GM23338 (cell line): ENCODE measurements at regions not wholly inside any gene's neighbourhood (a gene's known extent, or its start where the extent isn't known, plus 50 kb on each side); places are given as distances from the start of the nearest gene placed in this dataset.

Experiments used
- ATAC-seq: fragments of 200-7000 bp; cut with Tn5 transposase; 3 replicates; pipeline ENCODE4 v1.9.1; 2020
- DNase-seq: peaks from one replicate; pipeline ENCODE4 v3.0.0-alpha.2; 2015; ENCODE audit warnings: low spot score
- H2AFZ ChIP-seq: fragments of 200-600 bp; sonication (generic); 2 replicates; pipeline ENCODE4 v1.8.0; 2016; ENCODE audit warnings: antibody characterized with exemption, mild to moderate bottlenecking, moderate library complexity
- H3F3A ChIP-seq: fragments of 200-600 bp; sonication (generic); replicated peaks from 2 replicates; pipeline ENCODE4 v1.8.0; 2017; ENCODE audit warnings: antibody characterized with exemption, mixed run types, low read depth
- H3K27ac ChIP-seq: fragments of 200-600 bp; sonication (generic); 2 replicates; pipeline ENCODE4 v1.6.1; 2016; ENCODE audit warnings: low read depth
- H3K27me3 ChIP-seq: fragments of 200-600 bp; sonication (generic); 2 replicates; pipeline ENCODE4 v1.8.0; 2016; ENCODE audit warnings: mild to moderate bottlenecking, mixed run types, moderate library complexity; ENCODE audit not compliant: insufficient read depth
- H3K36me3 ChIP-seq: fragments of 200-600 bp; sonication (generic); 2 replicates; pipeline ENCODE4 v1.8.0; 2016; ENCODE audit warnings: mild to moderate bottlenecking; ENCODE audit not compliant: insufficient read depth
- H3K4me1 ChIP-seq: fragments of 200-600 bp; sonication (generic); 2 replicates; pipeline ENCODE4 v1.8.0; 2016; ENCODE audit warnings: mild to moderate bottlenecking, moderate library complexity; ENCODE audit not compliant: insufficient read depth
- H3K4me2 ChIP-seq: fragments of 200-600 bp; sonication (generic); 2 replicates; pipeline ENCODE4 v1.7.1; 2017; ENCODE audit warnings: mixed run types
- H3K4me3 ChIP-seq: fragments of 200-600 bp; sonication (generic); 2 replicates; pipeline ENCODE4 v1.6.1; 2016; ENCODE audit warnings: mixed run types
- H3K79me2 ChIP-seq: fragments of 200-600 bp; sonication (generic); replicated peaks from 2 replicates; pipeline ENCODE4 v1.8.0; 2017; ENCODE audit warnings: mild to moderate bottlenecking; ENCODE audit not compliant: insufficient read depth
- H3K9me2 ChIP-seq: fragments of 200-600 bp; sonication (generic); 2 replicates; pipeline ENCODE4 v1.8.0; 2017; ENCODE audit not compliant: insufficient read depth
- H4K20me1 ChIP-seq: fragments of 200-600 bp; sonication (generic); replicated peaks from 2 replicates; pipeline ENCODE4 v1.8.0; 2017; ENCODE audit warnings: mild to moderate bottlenecking; ENCODE audit not compliant: insufficient read depth
- H3K27ac Mint-ChIP-seq: 2 replicates; pipeline ENCODE4 v1.8.0; 2020; ENCODE audit warnings: inconsistent platforms, mild to moderate bottlenecking, moderate library complexity, mixed read lengths
- H3K27me3 Mint-ChIP-seq: 3 replicates; pipeline ENCODE4 v1.8.0; 2022; ENCODE audit warnings: low read depth, mild to moderate bottlenecking, moderate library complexity, mixed read lengths, inconsistent platforms; ENCODE audit not compliant: insufficient read depth, poor library complexity
- H3K36me3 Mint-ChIP-seq: 3 replicates; pipeline ENCODE4 v1.8.0; 2021; ENCODE audit warnings: low read depth, mild to moderate bottlenecking, inconsistent platforms, moderate library complexity, mixed read lengths
- H3K4me1 Mint-ChIP-seq: 3 replicates; pipeline ENCODE4 v1.8.0; 2020; ENCODE audit warnings: mild to moderate bottlenecking, inconsistent platforms, mixed read lengths
- H3K4me3 Mint-ChIP-seq: 3 replicates; pipeline ENCODE4 v1.8.0; 2021; ENCODE audit warnings: moderate library complexity, mild to moderate bottlenecking, inconsistent platforms, mixed read lengths
- H3K9me3 Mint-ChIP-seq: 3 replicates; pipeline ENCODE4 v1.8.0; 2020; ENCODE audit warnings: moderate library complexity, mild to moderate bottlenecking, inconsistent platforms, mixed read lengths
- CTCF ChIP-seq, 2 experiments: fragments of 200-600 bp in 1 of 2; sonication (generic) in 1 of 2; conservative IDR thresholded peaks; 2 replicates each; pipeline versions ENCODE4 v1.5.1 to v1.6.1; 2016 to 2017; ENCODE audit warnings: antibody characterized with exemption in 2 of 2, low read depth in 2 of 2, mild to moderate bottlenecking in 2 of 2, moderate library complexity in 1 of 2
- EZH2phosphoT487 ChIP-seq: fragments of 200-600 bp; sonication (generic); IDR thresholded peaks from one replicate; pipeline ENCODE4 v1.8.1; 2018; ENCODE audit warnings: antibody characterized with exemption; ENCODE audit not compliant: unreplicated experiment
- JUNB ChIP-seq: IDR thresholded peaks from one replicate; pipeline ENCODE4 v1.6.1; 2016; ENCODE audit warnings: antibody characterized with exemption; ENCODE audit not compliant: unreplicated experiment
- POLR2AphosphoS5 ChIP-seq: IDR thresholded peaks from 2 replicates; pipeline ENCODE4 v1.6.1; 2016; ENCODE audit warnings: antibody characterized with exemption, low read depth
- STAT1 ChIP-seq: IDR thresholded peaks from one replicate; pipeline ENCODE4 v1.6.1; 2016; ENCODE audit warnings: antibody characterized with exemption; ENCODE audit not compliant: unreplicated experiment
- ZNF331 ChIP-seq: fragments of 250-450 bp; sonication (Bioruptor Pico); IDR thresholded peaks from 2 replicates; pipeline ENCODE4 v1.5.0; 2020; ENCODE audit warnings: low read depth, mild to moderate bottlenecking, moderate library complexity
- TF ChIP-seq, protein P1 (sequence below): IDR thresholded peaks from one replicate; pipeline ENCODE4 v1.6.1; 2018; ENCODE audit warnings: antibody characterized with exemption; ENCODE audit not compliant: unreplicated experiment

DNA sequence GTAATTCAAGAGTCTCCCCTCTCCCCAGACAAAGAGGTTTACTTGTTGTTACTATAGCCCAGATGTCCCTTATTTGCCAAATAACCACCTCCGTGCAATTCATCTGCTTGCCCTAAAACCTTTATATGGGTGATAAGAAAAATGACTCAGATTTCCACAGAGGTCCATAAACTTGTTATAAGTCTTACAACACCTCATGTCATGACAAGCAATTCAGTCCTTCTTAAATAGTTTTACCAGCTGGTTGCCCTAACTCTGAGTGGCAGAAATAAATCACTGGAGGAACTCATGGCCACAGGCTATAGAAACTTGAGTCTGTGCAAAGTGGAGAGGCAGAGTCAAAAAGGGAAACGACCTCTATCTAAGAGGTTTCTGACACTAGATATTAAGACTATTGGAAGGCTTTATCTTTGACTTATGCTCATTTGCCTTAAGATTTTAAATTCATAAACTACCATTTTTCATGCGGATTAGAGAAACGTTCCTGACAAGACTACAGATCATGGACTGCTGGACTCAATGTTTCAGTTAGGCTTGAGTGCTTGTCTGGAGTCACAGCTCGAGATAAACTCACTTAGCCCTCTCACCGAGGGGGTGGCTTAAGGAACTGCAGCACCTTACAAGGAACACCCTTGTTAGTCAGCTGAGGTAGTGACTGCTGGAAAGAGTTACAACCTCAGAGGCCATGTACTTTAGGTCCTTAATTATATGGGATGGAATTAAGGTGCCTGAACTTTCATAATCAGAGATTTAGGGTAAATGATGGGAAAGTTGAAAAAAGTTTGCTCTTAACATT lies 662.5 kb upstream of the USP24 start (continued):
- no peak for TF ChIP-seq STAT1
- no peak for TF ChIP-seq ZNF331 (CRISPR knock-in tag)

- TF ChIP-seq JUNB (no peak), EZH2phosphoT487 (no peak), POLR2AphosphoS5 (no peak), STAT1 (no peak), CTCF (conservative IDR thresholded peaks at IDR 0.05; ENCODE audit: low read depth in 2 of 2) (no peak)
- no peaks in the 10 kb centered on the region for H3K4me1 Mint-ChIP-seq
- peaks cover 7% of the 10 kb centered on the region for H3K27me3 Mint-ChIP-seq
- H3K36me3 Mint-ChIP-seq, result no peaks in the 10 kb centered on the region
- Histone ChIP-seq H3F3A (no peaks in the 10 kb centered on the region), H3K36me3 (no peaks in the 10 kb centered on the region), H3K4me3 (no peak overlapping the region), H3K4me2 (no peak overlapping the region), H3K4me1 (no peaks in the 10 kb centered on the region), H3K27me3 (no peaks in the 10 kb centered on the region), H4K20me1 (no peaks in the 10 kb centered on the region), H3K9me2 (peaks cover 8% of the 10 kb centered on the region; the same call in 1 of the 2 replicates), H3K79me2 (no peaks in the 10 kb centered on the region), H2AFZ (no peak overlapping the region), H3K27ac (no peak overlapping the region)
- no peak for DNase-seq
- no peak for ATAC-seq
- no peaks in the 10 kb centered on the region for H3K9me3 Mint-ChIP-seq
- no peak overlapping the region for H3K27ac Mint-ChIP-seq
- no peak overlapping the region for H3K4me3 Mint-ChIP-seq
These were observed 661.3 kb upstream of the USP24 start for GRCh38 chr1:55876276-55877060.

- H3K27ac Mint-ChIP-seq, result no peak overlapping the region
- H3K36me3 Mint-ChIP-seq, result no peaks in the 10 kb centered on the region
- H3K4me2 ChIP-seq, result no peak overlapping the region
- no peaks in the 10 kb centered on the region for H3K4me1 ChIP-seq
- no peak overlapping the region for H2AFZ ChIP-seq
- no peak for TF ChIP-seq ZNF331 (CRISPR knock-in tag)
- TF ChIP-seq, protein P1, sequence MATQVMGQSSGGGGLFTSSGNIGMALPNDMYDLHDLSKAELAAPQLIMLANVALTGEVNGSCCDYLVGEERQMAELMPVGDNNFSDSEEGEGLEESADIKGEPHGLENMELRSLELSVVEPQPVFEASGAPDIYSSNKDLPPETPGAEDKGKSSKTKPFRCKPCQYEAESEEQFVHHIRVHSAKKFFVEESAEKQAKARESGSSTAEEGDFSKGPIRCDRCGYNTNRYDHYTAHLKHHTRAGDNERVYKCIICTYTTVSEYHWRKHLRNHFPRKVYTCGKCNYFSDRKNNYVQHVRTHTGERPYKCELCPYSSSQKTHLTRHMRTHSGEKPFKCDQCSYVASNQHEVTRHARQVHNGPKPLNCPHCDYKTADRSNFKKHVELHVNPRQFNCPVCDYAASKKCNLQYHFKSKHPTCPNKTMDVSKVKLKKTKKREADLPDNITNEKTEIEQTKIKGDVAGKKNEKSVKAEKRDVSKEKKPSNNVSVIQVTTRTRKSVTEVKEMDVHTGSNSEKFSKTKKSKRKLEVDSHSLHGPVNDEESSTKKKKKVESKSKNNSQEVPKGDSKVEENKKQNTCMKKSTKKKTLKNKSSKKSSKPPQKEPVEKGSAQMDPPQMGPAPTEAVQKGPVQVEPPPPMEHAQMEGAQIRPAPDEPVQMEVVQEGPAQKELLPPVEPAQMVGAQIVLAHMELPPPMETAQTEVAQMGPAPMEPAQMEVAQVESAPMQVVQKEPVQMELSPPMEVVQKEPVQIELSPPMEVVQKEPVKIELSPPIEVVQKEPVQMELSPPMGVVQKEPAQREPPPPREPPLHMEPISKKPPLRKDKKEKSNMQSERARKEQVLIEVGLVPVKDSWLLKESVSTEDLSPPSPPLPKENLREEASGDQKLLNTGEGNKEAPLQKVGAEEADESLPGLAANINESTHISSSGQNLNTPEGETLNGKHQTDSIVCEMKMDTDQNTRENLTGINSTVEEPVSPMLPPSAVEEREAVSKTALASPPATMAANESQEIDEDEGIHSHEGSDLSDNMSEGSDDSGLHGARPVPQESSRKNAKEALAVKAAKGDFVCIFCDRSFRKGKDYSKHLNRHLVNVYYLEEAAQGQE, result no peak
- no peak overlapping the region for H3K4me3 Mint-ChIP-seq
- H3K9me2 ChIP-seq, result peaks cover 11% of the 10 kb centered on the region; the same call in 1 of the 2 replicates
- H3K79me2 ChIP-seq, result no peaks in the 10 kb centered on the region
- no peaks in the 10 kb centered on the region for H3K27me3 ChIP-seq
- DNase-seq (no peak), ATAC-seq (no peak)
- no peaks in the 10 kb centered on the region for H3K9me3 Mint-ChIP-seq
- peaks cover 3% of the 10 kb centered on the region for H3K4me1 Mint-ChIP-seq
- H3K4me3 ChIP-seq, result no peak overlapping the region
- no peaks in the 10 kb centered on the region for H4K20me1 ChIP-seq
- H3K27me3 Mint-ChIP-seq, result peaks cover 7% of the 10 kb centered on the region
- H3F3A ChIP-seq, result no peaks in the 10 kb centered on the region
- H3K36me3 ChIP-seq, result no peaks in the 10 kb centered on the region
- H3K27ac ChIP-seq, result no peak overlapping the region
These were observed 654.9 kb upstream of the USP24 start for GRCh38 chr1:55870106-55870505.
